OCI-LY3 (cell line): ENCODE measurements at regions not wholly inside any gene's neighbourhood (a gene's known extent, or its start where the extent isn't known, plus 50 kb on each side); places are given as distances from the start of the nearest gene placed in this dataset.

Experiments used
- CTCF ChIP-seq: fragments of 200-600, 300-600 bp; sonication (generic); IDR thresholded peaks from 2 replicates; pipeline ENCODE4 v1.5.1; 2014; ENCODE audit warnings: antibody characterized with exemption, low read length, low read depth
- EZH2phosphoT487 ChIP-seq: fragments of 200-600 bp; shearing (Covaris generic); IDR thresholded peaks from 2 replicates; pipeline ENCODE4 v1.6.1; 2018; ENCODE audit warnings: antibody characterized with exemption, mixed run types, low read depth

- TF ChIP-seq CTCF = no peak
- no peak for TF ChIP-seq EZH2phosphoT487
Observed at GRCh38 chr5:109990723-109991359, 301.1 kb downstream of the MAN2A1 start.
